ENCODE measurements at regions not wholly inside any gene's neighbourhood (a gene's known extent, or its start where the extent isn't known, plus 50 kb on each side); places are given as distances from the start of the nearest gene placed in this dataset.

GRCh38 chr14:83196236-83196635, 1662.6 kb upstream of the SEL1L start:
- TF ChIP-seq CTCF (IDR thresholded peaks at IDR 0.05) (no peak), POLR2A (IDR thresholded peaks at IDR 0.05) (no peak)
